Esophagus squamous epithelium (tissue), 5 donors: ENCODE measurements at regions not wholly inside any gene's neighbourhood (a gene's known extent, or its start where the extent isn't known, plus 50 kb on each side); places are given as distances from the start of the nearest gene placed in this dataset.

ENCODE experiments used
- DNase-seq: peaks from one replicate; lab custom pipeline; 2025; lab: John Stamatoyannopoulos, UW
- H3K27ac ChIP-seq, 4 donors: fragments of 200-600 bp; sonication (generic); one replicate each; pipeline ENCODE4 v1.5.1; 2016 to 2019; ENCODE audit warnings: mild to moderate bottlenecking in 1 of 4
- H3K27me3 ChIP-seq, 4 donors: fragments of 200-600 bp; sonication (generic); 1 replicate in 3 of 4; 2 replicates in 1 of 4; pipeline versions ENCODE4 v1.5.1 to v1.6.0; 2017 to 2021; ENCODE audit warnings: antibody characterized with exemption in 1 of 4
- H3K36me3 ChIP-seq, 3 donors: fragments of 200-600 bp; sonication (generic); one replicate each; pipeline ENCODE4 v1.5.1; 2016 to 2019
- H3K4me1 ChIP-seq, 3 donors: fragments of 200-600 bp; sonication (generic); one replicate each; pipeline ENCODE4 v1.5.1; 2017 to 2019
- H3K4me3 ChIP-seq, 4 donors: fragments of 200-600 bp; sonication (generic); 1 replicate in 3 of 4; 2 replicates in 1 of 4; pipeline ENCODE4 v1.5.1; 2016 to 2019; ENCODE audit warnings: mild to moderate bottlenecking in 2 of 4, moderate library complexity in 1 of 4
- H3K9me3 ChIP-seq, 3 donors: fragments of 200-600 bp; sonication (generic); one replicate each; pipeline ENCODE4 v1.5.1; 2016 to 2019
- CTCF ChIP-seq, 6 experiments: fragments of 450-650 bp in 4 of 6; fragments of 200-600 bp in 2 of 6; sonication (generic) in 2 of 6; IDR thresholded peaks; one replicate each; pipeline ENCODE4 v1.5.1; 2016 to 2019; ENCODE audit warnings: antibody characterized with exemption in 6 of 6, mild to moderate bottlenecking in 4 of 6, moderate library complexity in 4 of 6
- POLR2A ChIP-seq, 4 donors: fragments of 450-650 bp; IDR thresholded peaks; one replicate each; pipeline ENCODE4 v1.6.1; 2017; ENCODE audit warnings: antibody characterized with exemption in 4 of 4, mild to moderate bottlenecking in 4 of 4, moderate library complexity in 3 of 4
- WGBS, 2 donors: methylation state at CpG; one replicate each; pipeline ENCODE4 v1.1.5; 2018; 5-methylcytosine and 5-hydroxymethylcytosine counted together
- intact Hi-C: fragments of 100-400 bp; cut with DNase I; formaldehyde crosslinking; loops from one replicate; pipeline ENCODE4 v1.15.0; 2022
- donor health status: DM: yes; HTN: yes; CAD: no.

- TF ChIP-seq POLR2A (IDR thresholded peaks at IDR 0.05) (no peak), CTCF (IDR thresholded peaks at IDR 0.05) (no peak)
- H3K27me3 ChIP-seq = no peaks in the 10 kb centered on the region
- no peak overlapping the region for H3K4me3 ChIP-seq
- WGBS, 2 donors = 44 to 50% methylated on average over 6 of the region's 6 CpGs
- no peaks in the 10 kb centered on the region for H3K4me1 ChIP-seq
- intact Hi-C loops = no loop called here
- H3K9me3 ChIP-seq = no peaks in the 10 kb centered on the region
- no peaks in the 10 kb centered on the region for H3K36me3 ChIP-seq
- DNase-seq = no peak
- no peak overlapping the region for H3K27ac ChIP-seq
Observed at GRCh38 chr1:106568201-106568974, 488.1 kb upstream of the PRMT6 start.

- no peak for DNase-seq
- intact Hi-C loops = no loop called here
- TF ChIP-seq POLR2A (IDR thresholded peaks at IDR 0.05) (no peak), CTCF (IDR thresholded peaks at IDR 0.05) (no peak)
- Histone ChIP-seq H3K27ac (no peak overlapping the region), H3K4me3 (no peak overlapping the region), H3K9me3 (no peaks in the 10 kb centered on the region), H3K36me3 (no peaks in the 10 kb centered on the region), H3K4me1 (no peaks in the 10 kb centered on the region), H3K27me3 (no peaks in the 10 kb centered on the region)
- 74 to 87% methylated on average over 4 of the region's 4 CpGs for WGBS, 2 donors
Observed at GRCh38 chr1:106571109-106571508, 485.4 kb upstream of the PRMT6 start.

- no peaks in the 10 kb centered on the region for H3K27me3 ChIP-seq
- TF ChIP-seq CTCF (IDR thresholded peaks at IDR 0.05) = no peak
- no peak for TF ChIP-seq POLR2A (IDR thresholded peaks at IDR 0.05)
- no peak overlapping the region for H3K4me3 ChIP-seq
- no peak for DNase-seq
- WGBS, 2 donors = 35 to 68% methylated on average over 1 of the region's 1 CpG
- intact Hi-C loops = no loop called here
- H3K9me3 ChIP-seq = no peaks in the 10 kb centered on the region
- H3K4me1 ChIP-seq = no peaks in the 10 kb centered on the region
- no peaks in the 10 kb centered on the region for H3K36me3 ChIP-seq
- no peak overlapping the region for H3K27ac ChIP-seq
Observed at GRCh38 chr1:106584107-106584506, 472.4 kb upstream of the PRMT6 start.

- no peak overlapping the region for H3K4me3 ChIP-seq
- no peaks in the 10 kb centered on the region for H3K27me3 ChIP-seq
- TF ChIP-seq POLR2A (IDR thresholded peaks at IDR 0.05) = no peak
- no peak for TF ChIP-seq CTCF (IDR thresholded peaks at IDR 0.05)
- 64 to 65% methylated on average over 4 of the region's 4 CpGs for WGBS, 2 donors
- no peaks in the 10 kb centered on the region for H3K4me1 ChIP-seq
- intact Hi-C loops = no loop called here
- no peaks in the 10 kb centered on the region for H3K9me3 ChIP-seq
- H3K36me3 ChIP-seq = no peaks in the 10 kb centered on the region
- DNase-seq = no peak
- H3K27ac ChIP-seq = no peak overlapping the region
Observed at GRCh38 chr1:106584676-106585075, 471.8 kb upstream of the PRMT6 start.

GRCh38 chr1:106600626-106601025, 455.8 kb upstream of the PRMT6 start:
- H3K27me3 ChIP-seq = no peaks in the 10 kb centered on the region
- H3K4me1 ChIP-seq = no peaks in the 10 kb centered on the region
- no peak overlapping the region for H3K4me3 ChIP-seq
- no peaks in the 10 kb centered on the region for H3K36me3 ChIP-seq
- intact Hi-C loops = no loop called here
- no peaks in the 10 kb centered on the region for H3K9me3 ChIP-seq
- DNase-seq = no peak
- H3K27ac ChIP-seq = no peak overlapping the region
- WGBS, 2 donors = 38 to 41% methylated on average over 2 of the region's 2 CpGs
- no peak for TF ChIP-seq CTCF (IDR thresholded peaks at IDR 0.05)
- no peak for TF ChIP-seq POLR2A (IDR thresholded peaks at IDR 0.05)
